Endothelial cell of umbilical vein (primary cell): ENCODE measurements at regions not wholly inside any gene's neighbourhood (a gene's known extent, or its start where the extent isn't known, plus 50 kb on each side); places are given as distances from the start of the nearest gene placed in this dataset.

Experiments
- BruUV-seq: library from RNA; stranded (reverse); fragments of 400-500 nt; replicated peaks from 2 replicates; lab custom pipeline; 2021; lab: Mats Ljungman, UMichigan
- CTCF ChIA-PET: fragments of 300-600, 350-600 bp; sonication (Branson Sonifier 250); formaldehyde crosslinking; loops from one replicate; lab custom pipeline; 2021; ENCODE audit warnings: antibody characterized with exemption, inconsistent platforms; lab: Charles Lee
- POLR2A ChIA-PET: fragments of 300-600, 350-600 bp; sonication (Branson Sonifier 250); formaldehyde crosslinking; loops from one replicate; lab custom pipeline; 2021; ENCODE audit warnings: antibody characterized with exemption, inconsistent platforms; lab: Charles Lee
- DNase-seq: peaks from one replicate; pipeline ENCODE4 v3.0.0-alpha.2; 2011; ENCODE audit warnings: low read depth, low spot score
- FAIRE-seq: peaks from 2 replicates; lab custom pipeline; 2011; peaks lifted over from hg19 to GRCh38; lab: Jason Lieb, UNC
- H2AFZ ChIP-seq: 2 replicates; pipeline ENCODE4 v1.6.0; 2012; ENCODE audit warnings: low read depth, low read length, control low read depth, inconsistent platforms
- H3K27ac ChIP-seq: 2 replicates; pipeline ENCODE4 v1.5.1; 2011; ENCODE audit warnings: low read depth, mild to moderate bottlenecking, control low read depth, low read length, moderate library complexity; ENCODE audit not compliant: insufficient read depth
- H3K27me3 ChIP-seq, 2 experiments: 2 replicates each; pipeline versions ENCODE4 v1.6.0 to v1.6.1; 2011; ENCODE audit warnings: low read length in 2 of 2, mixed read lengths in 1 of 2; ENCODE audit not compliant: control insufficient read depth in 2 of 2, insufficient read depth in 2 of 2
- H3K36me3 ChIP-seq, 2 experiments: 2 replicates in 1 of 2; 3 replicates in 1 of 2; pipeline ENCODE4 v1.5.1; 2011; ENCODE audit warnings: low read length in 2 of 2, mild to moderate bottlenecking in 1 of 2, moderate library complexity in 1 of 2; ENCODE audit not compliant: control insufficient read depth in 2 of 2, insufficient read depth in 2 of 2; ENCODE audit errors: extremely low read depth in 1 of 2
- H3K4me1 ChIP-seq: 3 replicates; pipeline ENCODE4 v1.5.1; 2011; ENCODE audit warnings: mild to moderate bottlenecking, low read length; ENCODE audit not compliant: control insufficient read depth, insufficient read depth; ENCODE audit errors: extremely low read depth
- H3K4me2 ChIP-seq: 2 replicates; pipeline ENCODE4 v1.6.1; 2011; ENCODE audit warnings: low read length, control low read depth, mixed read lengths; ENCODE audit not compliant: insufficient read depth
- H3K4me3 ChIP-seq, 3 experiments: fragments of 200-600 bp in 1 of 3; sonication (generic), shearing (Covaris generic) in 1 of 3; replicated peaks in 1 of 3; 2 replicates each; pipeline ENCODE4 v1.5.1; 2011 to 2016; ENCODE audit warnings: control low read depth in 3 of 3, low read length in 3 of 3, mild to moderate bottlenecking in 2 of 3, inconsistent platforms in 1 of 3, low read depth in 1 of 3, moderate library complexity in 1 of 3; ENCODE audit not compliant: insufficient read depth in 1 of 3
- H3K79me2 ChIP-seq: 2 replicates; pipeline ENCODE4 v1.6.0; 2012; ENCODE audit warnings: low read length, inconsistent platforms; ENCODE audit not compliant: control insufficient read depth, insufficient read depth
- H3K9ac ChIP-seq: replicated peaks from 2 replicates; pipeline ENCODE3; 2011; ENCODE audit warnings: low read length, control low read depth; ENCODE audit not compliant: insufficient read depth; ENCODE audit errors: extremely low read depth
- H3K9me1 ChIP-seq: replicated peaks from 3 replicates; pipeline ENCODE4 v1.6.0; 2011; ENCODE audit warnings: mild to moderate bottlenecking, low read length; ENCODE audit not compliant: control insufficient read depth, insufficient read depth; ENCODE audit errors: extremely low read depth
- H3K9me3 ChIP-seq: replicated peaks from 2 replicates; pipeline ENCODE4 v1.5.1; 2012; ENCODE audit warnings: low read length, inconsistent platforms; ENCODE audit not compliant: control insufficient read depth, insufficient read depth
- H4K20me1 ChIP-seq: replicated peaks from 2 replicates; pipeline ENCODE3; 2011; ENCODE audit warnings: mild to moderate bottlenecking, low read length; ENCODE audit not compliant: control insufficient read depth, insufficient read depth; ENCODE audit errors: extremely low read depth
- CTCF ChIP-seq, 2 donors: IDR thresholded peaks; 1 replicate in 1 of 2; 2 replicates in 1 of 2; pipeline ENCODE4 v1.5.1; 2011; ENCODE audit warnings: low read length in 2 of 2, mild to moderate bottlenecking in 2 of 2, moderate library complexity in 2 of 2, control low read depth in 1 of 2, inconsistent platforms in 1 of 2, low read depth in 1 of 2; ENCODE audit not compliant: insufficient read depth in 1 of 2; ENCODE audit errors: extremely low read depth in 1 of 2
- EZH2 ChIP-seq: IDR thresholded peaks from 2 replicates; pipeline ENCODE4 v1.6.1; 2012; ENCODE audit warnings: borderline replicate concordance, low read depth, mild to moderate bottlenecking, moderate library complexity, low read length, inconsistent platforms; ENCODE audit not compliant: severe bottlenecking
- FOS ChIP-seq: IDR thresholded peaks from 2 replicates; pipeline ENCODE4 v1.6.1; 2011; ENCODE audit warnings: mild to moderate bottlenecking, low read length, moderate library complexity, borderline replicate concordance; ENCODE audit not compliant: insufficient read depth
- GATA2 ChIP-seq: IDR thresholded peaks from 2 replicates; pipeline ENCODE4 v1.7.0; 2011; ENCODE audit warnings: low read depth, mild to moderate bottlenecking, moderate library complexity, mixed read lengths, low read length; ENCODE audit not compliant: insufficient read length, insufficient read depth
- JUN ChIP-seq: IDR thresholded peaks from 2 replicates; pipeline ENCODE4 v1.6.1; 2011; ENCODE audit warnings: borderline replicate concordance, low read depth; ENCODE audit not compliant: insufficient read length, insufficient read depth
- MAX ChIP-seq: IDR thresholded peaks from 2 replicates; pipeline ENCODE4 v1.6.1; 2011; ENCODE audit not compliant: insufficient read depth, insufficient read length
- MYC ChIP-seq: IDR thresholded peaks from one replicate; pipeline ENCODE4 v1.6.1; 2011; ENCODE audit warnings: mild to moderate bottlenecking, low read depth, low read length
- POLR2A ChIP-seq: IDR thresholded peaks from 2 replicates; pipeline ENCODE4 v1.6.1; 2012; ENCODE audit warnings: low read depth, mild to moderate bottlenecking, control low read depth, low read length
- POLR2AphosphoS5 ChIP-seq: IDR thresholded peaks from 2 replicates; pipeline ENCODE4 v1.6.1; 2012; ENCODE audit warnings: low read depth, mild to moderate bottlenecking, control low read depth, low read length, moderate library complexity; ENCODE audit not compliant: insufficient read depth
- dilution Hi-C: fragments of 300-500 bp; cut with MboI; formaldehyde crosslinking; loops from one replicate; pipeline ENCODE4 v1.15.0; 2019; ENCODE audit warnings: low sequenced_read_pairs; ENCODE audit not compliant: extremely low pct_ligation_motif_present
- intact Hi-C: fragments of 100-400 bp; cut with micrococcal nuclease; formaldehyde crosslinking; loops from one replicate; pipeline ENCODE4 v1.10.0; 2022

GRCh38 chr3:176839901-176840300 is 357.4 kb downstream of the TBL1XR1 start:
- intact Hi-C loops: no loop called here
- Histone ChIP-seq H3K4me1 (no peaks in the 10 kb centered on the region), H3K4me2 (no peak overlapping the region), H3K27me3 (no peaks in the 10 kb centered on the region), H4K20me1 (no peaks in the 10 kb centered on the region), H3K9me3 (no peaks in the 10 kb centered on the region), H3K9ac (no peak overlapping the region), H3K4me3 (no peak overlapping the region), H3K36me3 (no peaks in the 10 kb centered on the region), H3K79me2 (no peaks in the 10 kb centered on the region), H3K9me1 (no peaks in the 10 kb centered on the region), H2AFZ (no peak overlapping the region), H3K27ac (no peak overlapping the region)
- FAIRE-seq (no peak), DNase-seq (no peak)
- POLR2A ChIA-PET: no interaction called here
- BruUV-seq: no TSS peak
- dilution Hi-C loops: no loop called here
- CTCF ChIA-PET: no interaction called here
- no peak for TF ChIP-seq POLR2A
- TF ChIP-seq CTCF (IDR thresholded peaks at IDR 0.05; ENCODE audit: extremely low read depth in 1 of 2, insufficient read depth in 1 of 2, low read depth in 1 of 2, low read length in 2 of 2): no peak
- TF ChIP-seq GATA2: no peak
- TF ChIP-seq EZH2: no peak
- TF ChIP-seq POLR2AphosphoS5: no peak
- no peak for TF ChIP-seq MAX
- no peak for TF ChIP-seq FOS
- TF ChIP-seq MYC: no peak
- no peak for TF ChIP-seq JUN
